ENCODE measurements at regions not wholly inside any gene's neighbourhood (a gene's known extent, or its start where the extent isn't known, plus 50 kb on each side); places are given as distances from the start of the nearest gene placed in this dataset.

GRCh38 chr13:109879338-109879737 lies 93.0 kb upstream of the IRS2 start:
- TF ChIP-seq, protein P1, sequence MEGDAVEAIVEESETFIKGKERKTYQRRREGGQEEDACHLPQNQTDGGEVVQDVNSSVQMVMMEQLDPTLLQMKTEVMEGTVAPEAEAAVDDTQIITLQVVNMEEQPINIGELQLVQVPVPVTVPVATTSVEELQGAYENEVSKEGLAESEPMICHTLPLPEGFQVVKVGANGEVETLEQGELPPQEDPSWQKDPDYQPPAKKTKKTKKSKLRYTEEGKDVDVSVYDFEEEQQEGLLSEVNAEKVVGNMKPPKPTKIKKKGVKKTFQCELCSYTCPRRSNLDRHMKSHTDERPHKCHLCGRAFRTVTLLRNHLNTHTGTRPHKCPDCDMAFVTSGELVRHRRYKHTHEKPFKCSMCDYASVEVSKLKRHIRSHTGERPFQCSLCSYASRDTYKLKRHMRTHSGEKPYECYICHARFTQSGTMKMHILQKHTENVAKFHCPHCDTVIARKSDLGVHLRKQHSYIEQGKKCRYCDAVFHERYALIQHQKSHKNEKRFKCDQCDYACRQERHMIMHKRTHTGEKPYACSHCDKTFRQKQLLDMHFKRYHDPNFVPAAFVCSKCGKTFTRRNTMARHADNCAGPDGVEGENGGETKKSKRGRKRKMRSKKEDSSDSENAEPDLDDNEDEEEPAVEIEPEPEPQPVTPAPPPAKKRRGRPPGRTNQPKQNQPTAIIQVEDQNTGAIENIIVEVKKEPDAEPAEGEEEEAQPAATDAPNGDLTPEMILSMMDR (IDR thresholded peaks at IDR 0.05): no peak
- no peak for TF ChIP-seq POLR2AphosphoS5 (IDR thresholded peaks at IDR 0.05)
- no peak for TF ChIP-seq POLR2A (IDR thresholded peaks at IDR 0.05)
- no peak for TF ChIP-seq EP300 (IDR thresholded peaks at IDR 0.05)
